ENCODE measurements at regions not wholly inside any gene's neighbourhood (a gene's known extent, or its start where the extent isn't known, plus 50 kb on each side); places are given as distances from the start of the nearest gene placed in this dataset.

- no peak for DNase-seq (ENCODE audit: insufficient read length, low spot score)
- TF ChIP-seq SPI1 (IDR thresholded peaks at IDR 0.05; ENCODE audit: low read depth, low read length), result no peak
- TF ChIP-seq POU2F2 (IDR thresholded peaks at IDR 0.05; ENCODE audit: low read depth, low read length), result no peak
- no peak for TF ChIP-seq POLR2A (IDR thresholded peaks at IDR 0.05; ENCODE audit: low read depth, low read length)
- no peak for TF ChIP-seq PAX5 (IDR thresholded peaks at IDR 0.05; ENCODE audit: insufficient read depth, low read length, severe bottlenecking)
- no peak for TF ChIP-seq POLR2AphosphoS5 (IDR thresholded peaks at IDR 0.05; ENCODE audit: low read depth, low read length)
- no peak for TF ChIP-seq TAF1 (IDR thresholded peaks at IDR 0.05; ENCODE audit: low read depth, low read length)
- FAIRE-seq, result no peak
These were observed 84.2 kb upstream of the ARMC2 start for GRCh38 chr6:108763931-108764579.

GRCh38 chr6:108764580-108764950 is 83.7 kb upstream of the ARMC2 start:
- no peak for TF ChIP-seq POLR2AphosphoS5 (IDR thresholded peaks at IDR 0.05; ENCODE audit: low read depth, low read length)
- no peak for TF ChIP-seq SPI1 (IDR thresholded peaks at IDR 0.05; ENCODE audit: low read depth, low read length)
- no peak for TF ChIP-seq POLR2A (IDR thresholded peaks at IDR 0.05; ENCODE audit: low read depth, low read length)
- TF ChIP-seq POU2F2 (IDR thresholded peaks at IDR 0.05; ENCODE audit: low read depth, low read length), result no peak
- TF ChIP-seq PAX5 (IDR thresholded peaks at IDR 0.05; ENCODE audit: insufficient read depth, low read length, severe bottlenecking), result no peak
- TF ChIP-seq TAF1 (IDR thresholded peaks at IDR 0.05; ENCODE audit: low read depth, low read length), result no peak
- DNase-seq (ENCODE audit: insufficient read length, low spot score), result no peak
- no peak for FAIRE-seq

- no peak for TF ChIP-seq POLR2A (IDR thresholded peaks at IDR 0.05; ENCODE audit: low read depth, low read length)
- no peak for TF ChIP-seq PAX5 (IDR thresholded peaks at IDR 0.05; ENCODE audit: insufficient read depth, low read length, severe bottlenecking)
- TF ChIP-seq TAF1 (IDR thresholded peaks at IDR 0.05; ENCODE audit: low read depth, low read length), result no peak
- no peak for TF ChIP-seq POLR2AphosphoS5 (IDR thresholded peaks at IDR 0.05; ENCODE audit: low read depth, low read length)
- no peak for TF ChIP-seq SPI1 (IDR thresholded peaks at IDR 0.05; ENCODE audit: low read depth, low read length)
- TF ChIP-seq POU2F2 (IDR thresholded peaks at IDR 0.05; ENCODE audit: low read depth, low read length), result no peak
- DNase-seq (ENCODE audit: insufficient read length, low spot score) (no peak), FAIRE-seq (no peak)
These were observed 82.7 kb upstream of the ARMC2 start for GRCh38 chr6:108765495-108765894.

DNA sequence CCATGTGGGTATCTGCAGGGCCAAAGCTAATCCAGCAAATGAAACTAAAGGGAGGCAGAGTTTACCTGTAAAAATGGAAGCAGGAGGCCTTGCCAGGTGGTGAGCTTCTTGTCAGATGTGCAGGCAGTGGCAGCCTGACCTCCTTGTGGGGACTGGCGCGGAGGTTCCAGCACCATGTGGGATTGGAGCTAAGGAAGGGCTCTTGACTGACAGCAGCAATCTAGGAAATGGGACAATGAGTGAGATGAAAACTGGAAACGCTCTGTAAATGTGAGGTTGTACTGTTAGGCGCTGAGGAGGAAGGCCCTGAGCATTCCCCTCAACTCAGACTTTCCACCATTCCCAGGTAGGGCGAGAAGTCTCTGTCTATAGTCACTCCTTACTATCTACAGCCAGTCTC is 81.8 kb upstream of the ARMC2 start:
- FAIRE-seq, result no peak
- DNase-seq (ENCODE audit: insufficient read length, low spot score), result no peak
- no peak for TF ChIP-seq TAF1 (IDR thresholded peaks at IDR 0.05; ENCODE audit: low read depth, low read length)
- no peak for TF ChIP-seq POLR2AphosphoS5 (IDR thresholded peaks at IDR 0.05; ENCODE audit: low read depth, low read length)
- TF ChIP-seq SPI1 (IDR thresholded peaks at IDR 0.05; ENCODE audit: low read depth, low read length), result no peak
- TF ChIP-seq PAX5 (IDR thresholded peaks at IDR 0.05; ENCODE audit: insufficient read depth, low read length, severe bottlenecking), result no peak
- TF ChIP-seq POLR2A (IDR thresholded peaks at IDR 0.05; ENCODE audit: low read depth, low read length), result no peak
- TF ChIP-seq POU2F2 (IDR thresholded peaks at IDR 0.05; ENCODE audit: low read depth, low read length), result no peak

DNA sequence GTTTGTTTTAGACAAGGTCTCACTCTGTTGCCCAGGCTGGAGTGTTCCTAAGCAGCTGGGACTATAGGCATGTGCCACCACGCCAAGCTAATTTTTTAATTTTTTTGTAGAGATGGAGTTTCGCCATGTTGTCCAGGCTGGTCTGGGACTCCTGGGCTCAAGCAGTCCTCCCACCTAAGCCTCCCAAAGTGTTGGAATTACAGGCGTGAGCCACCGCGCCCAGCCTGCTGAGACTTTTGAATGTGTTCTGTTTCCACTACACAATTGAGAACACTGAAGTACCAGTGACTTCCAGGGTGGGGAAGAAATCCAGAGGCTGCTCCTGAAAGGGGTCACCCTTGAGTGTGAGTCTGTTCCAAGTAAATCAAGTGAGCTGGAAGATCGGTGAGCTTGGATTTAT is 81.3 kb upstream of the ARMC2 start:
- FAIRE-seq, result no peak
- no peak for TF ChIP-seq POLR2AphosphoS5 (IDR thresholded peaks at IDR 0.05; ENCODE audit: low read depth, low read length)
- no peak for TF ChIP-seq SPI1 (IDR thresholded peaks at IDR 0.05; ENCODE audit: low read depth, low read length)
- no peak for TF ChIP-seq POLR2A (IDR thresholded peaks at IDR 0.05; ENCODE audit: low read depth, low read length)
- TF ChIP-seq POU2F2 (IDR thresholded peaks at IDR 0.05; ENCODE audit: low read depth, low read length), result no peak
- no peak for TF ChIP-seq PAX5 (IDR thresholded peaks at IDR 0.05; ENCODE audit: insufficient read depth, low read length, severe bottlenecking)
- no peak for TF ChIP-seq TAF1 (IDR thresholded peaks at IDR 0.05; ENCODE audit: low read depth, low read length)

GRCh38 chr6:108767418-108768165 is 80.6 kb upstream of the ARMC2 start:
- no peak for FAIRE-seq
- no peak for TF ChIP-seq POLR2AphosphoS5 (IDR thresholded peaks at IDR 0.05; ENCODE audit: low read depth, low read length)
- TF ChIP-seq POU2F2 (IDR thresholded peaks at IDR 0.05; ENCODE audit: low read depth, low read length), result no peak
- no peak for TF ChIP-seq POLR2A (IDR thresholded peaks at IDR 0.05; ENCODE audit: low read depth, low read length)
- no peak for TF ChIP-seq SPI1 (IDR thresholded peaks at IDR 0.05; ENCODE audit: low read depth, low read length)
- TF ChIP-seq PAX5 (IDR thresholded peaks at IDR 0.05; ENCODE audit: insufficient read depth, low read length, severe bottlenecking), result no peak
- TF ChIP-seq TAF1 (IDR thresholded peaks at IDR 0.05; ENCODE audit: low read depth, low read length), result no peak
- DNase-seq (ENCODE audit: insufficient read length, low spot score), result no peak

More for the DNA sequence above, 81.3 kb upstream of the ARMC2 start:
- no peak for DNase-seq (ENCODE audit: insufficient read length, low spot score)

- TF ChIP-seq SPI1 (IDR thresholded peaks at IDR 0.05; ENCODE audit: low read depth, low read length), result no peak
- no peak for TF ChIP-seq TAF1 (IDR thresholded peaks at IDR 0.05; ENCODE audit: low read depth, low read length)
- TF ChIP-seq POLR2A (IDR thresholded peaks at IDR 0.05; ENCODE audit: low read depth, low read length), result no peak
- TF ChIP-seq PAX5 (IDR thresholded peaks at IDR 0.05; ENCODE audit: insufficient read depth, low read length, severe bottlenecking), result no peak
- TF ChIP-seq POU2F2 (IDR thresholded peaks at IDR 0.05; ENCODE audit: low read depth, low read length), result no peak
- TF ChIP-seq POLR2AphosphoS5 (IDR thresholded peaks at IDR 0.05; ENCODE audit: low read depth, low read length), result no peak
- no peak for FAIRE-seq
- no peak for DNase-seq (ENCODE audit: insufficient read length, low spot score)
These were observed 80.1 kb upstream of the ARMC2 start for GRCh38 chr6:108768166-108768555.

GRCh38 chr6:108768792-108769524 is 79.3 kb upstream of the ARMC2 start:
- DNase-seq (ENCODE audit: insufficient read length, low spot score), result no peak
- no peak for TF ChIP-seq POLR2A (IDR thresholded peaks at IDR 0.05; ENCODE audit: low read depth, low read length)
- TF ChIP-seq POLR2AphosphoS5 (IDR thresholded peaks at IDR 0.05; ENCODE audit: low read depth, low read length), result no peak
- FAIRE-seq, result no peak

- FAIRE-seq, result no peak
- no peak for TF ChIP-seq POU2F2 (IDR thresholded peaks at IDR 0.05; ENCODE audit: low read depth, low read length)
- no peak for DNase-seq (ENCODE audit: insufficient read length, low spot score)
These were observed 76.8 kb upstream of the ARMC2 start for GRCh38 chr6:108771421-108771820.

All from GM12891 (cell line).